Calu3 (cell line): ENCODE measurements at regions not wholly inside any gene's neighbourhood (a gene's known extent, or its start where the extent isn't known, plus 50 kb on each side); places are given as distances from the start of the nearest gene placed in this dataset.

ENCODE experiments used
- BruUV-seq: library from RNA; stranded (reverse); fragments of 400-500 nt; replicated peaks from 2 replicates; lab custom pipeline; 2021; lab: Mats Ljungman, UMichigan
- CTCF ChIA-PET: fragments of 300-600 bp; sonication (Branson Sonifier 250); formaldehyde crosslinking; loops from one replicate; lab custom pipeline; 2022; ENCODE audit warnings: antibody characterized with exemption; lab: Charles Lee
- DNase-seq: peaks from one replicate; pipeline ENCODE4 v3.0.0; 2022
- H3K27ac Mint-ChIP-seq: one replicate; pipeline ENCODE4 v1.8.0; 2022; ENCODE audit warnings: mixed read lengths; ENCODE audit not compliant: unreplicated experiment
- H3K27me3 Mint-ChIP-seq: one replicate; pipeline ENCODE4 v1.8.0; 2022; ENCODE audit warnings: mixed read lengths; ENCODE audit not compliant: unreplicated experiment
- H3K36me3 Mint-ChIP-seq: one replicate; pipeline ENCODE4 v1.8.0; 2022; ENCODE audit warnings: mild to moderate bottlenecking, moderate library complexity, mixed read lengths; ENCODE audit not compliant: insufficient read depth, unreplicated experiment
- H3K4me1 Mint-ChIP-seq: one replicate; pipeline ENCODE4 v1.8.0; 2022; ENCODE audit warnings: mild to moderate bottlenecking, low read depth, mixed read lengths; ENCODE audit not compliant: unreplicated experiment
- H3K4me3 Mint-ChIP-seq: one replicate; pipeline ENCODE4 v1.8.0; 2022; ENCODE audit warnings: mild to moderate bottlenecking, low read depth, moderate library complexity, mixed read lengths; ENCODE audit not compliant: unreplicated experiment
- H3K9me3 Mint-ChIP-seq: one replicate; pipeline ENCODE4 v1.8.0; 2022; ENCODE audit warnings: low read depth, mixed read lengths; ENCODE audit not compliant: unreplicated experiment
- CTCF ChIP-seq: fragments of 200-600 bp; IDR thresholded peaks from one replicate; pipeline ENCODE4 v1.8.0; 2022; ENCODE audit warnings: antibody characterized with exemption; ENCODE audit not compliant: unreplicated experiment
- intact Hi-C: fragments of 100-400 bp; cut with micrococcal nuclease; formaldehyde crosslinking; loops from one replicate; pipeline ENCODE4 v1.10.0; 2022; ENCODE audit not compliant: unreplicated experiment

DNA sequence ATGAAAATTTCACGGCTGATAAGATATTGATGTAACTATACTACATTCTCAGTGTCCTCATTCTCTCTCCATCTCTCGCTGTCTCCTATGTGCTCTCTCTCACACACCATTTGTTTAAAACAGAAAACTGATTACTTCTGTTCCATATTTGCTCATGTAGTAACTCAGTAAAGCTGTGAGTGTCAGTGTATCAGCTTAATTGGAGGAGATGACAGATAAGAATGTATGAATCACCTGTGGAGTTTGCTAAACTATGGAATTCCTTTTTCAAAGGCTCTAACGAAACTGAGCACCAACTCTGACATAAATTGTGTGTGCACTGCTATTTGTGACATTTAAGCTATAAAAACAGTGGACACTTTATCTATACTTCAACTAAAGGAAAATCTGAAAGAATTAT lies 1080.0 kb downstream of the DSC3 start:
- CTCF ChIA-PET = interaction anchor here (0.6 kb wide), 1 partner anchor 11 kb away, joined by 5 read pairs; no protein-coding TSS in a partner anchor
- H3K4me3 Mint-ChIP-seq = no peak overlapping the region

DNA sequence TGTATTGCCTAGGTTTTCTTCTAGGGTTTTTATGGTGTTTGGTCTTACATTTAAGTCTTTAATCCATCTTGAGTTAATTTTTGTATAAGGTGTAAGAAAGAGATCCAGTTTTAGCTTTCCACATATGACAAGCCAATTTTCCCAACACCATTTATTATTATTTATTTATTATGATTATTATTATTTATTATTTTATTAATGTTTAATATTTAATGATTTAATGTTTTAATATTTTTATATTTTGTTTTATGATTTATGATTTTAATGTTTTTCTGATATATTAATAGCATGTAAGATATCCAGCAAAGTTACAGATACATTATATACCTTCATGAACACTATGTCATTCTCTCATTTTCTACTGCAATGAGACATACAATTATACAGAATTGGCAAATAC lies 1082.0 kb downstream of the DSC3 start:
- CTCF ChIA-PET = no interaction called here
- H3K27ac Mint-ChIP-seq = no peak overlapping the region
- H3K27me3 Mint-ChIP-seq = no peaks in the 10 kb centered on the region

More for the DNA sequence above, 1080.0 kb downstream of the DSC3 start:
- TF ChIP-seq CTCF = no peak
- intact Hi-C loops = no loop called here
- Mint-ChIP-seq H3K9me3 (no peaks in the 10 kb centered on the region), H3K36me3 (no peaks in the 10 kb centered on the region), H3K27ac (no peak overlapping the region), H3K27me3 (no peaks in the 10 kb centered on the region), H3K4me1 (peaks cover 9% of the 10 kb centered on the region)
- DNase-seq = no peak
- no TSS peak for BruUV-seq

GRCh38 chr18:29930231-29930630 lies 1112.3 kb downstream of the DSC3 start:
- intact Hi-C loops = no loop called here
- Mint-ChIP-seq H3K27ac (no peak overlapping the region), H3K4me1 (no peaks in the 10 kb centered on the region), H3K27me3 (no peaks in the 10 kb centered on the region), H3K9me3 (no peaks in the 10 kb centered on the region), H3K36me3 (no peaks in the 10 kb centered on the region), H3K4me3 (no peak overlapping the region)
- BruUV-seq = no TSS peak
- DNase-seq = no peak
- no peak for TF ChIP-seq CTCF
- CTCF ChIA-PET = no interaction called here

More for the DNA sequence above, 1082.0 kb downstream of the DSC3 start:
- peaks cover 9% of the 10 kb centered on the region for H3K4me1 Mint-ChIP-seq
- no peaks in the 10 kb centered on the region for H3K36me3 Mint-ChIP-seq
- no peak for DNase-seq
- no peak overlapping the region for H3K4me3 Mint-ChIP-seq
- no peak for TF ChIP-seq CTCF
- intact Hi-C loops = no loop called here
- BruUV-seq = no TSS peak
- no peaks in the 10 kb centered on the region for H3K9me3 Mint-ChIP-seq

GRCh38 chr18:29928081-29928480 lies 1114.5 kb downstream of the DSC3 start:
- intact Hi-C loops = loop anchor here (10.0 kb wide), 1 partner anchor 63 kb away; no protein-coding TSS in a partner anchor
- Mint-ChIP-seq H3K27me3 (no peaks in the 10 kb centered on the region), H3K4me1 (no peaks in the 10 kb centered on the region), H3K9me3 (no peaks in the 10 kb centered on the region), H3K4me3 (no peak overlapping the region), H3K27ac (no peak overlapping the region), H3K36me3 (no peaks in the 10 kb centered on the region)
- no peak for DNase-seq
- no peak for TF ChIP-seq CTCF
- BruUV-seq = no TSS peak
- CTCF ChIA-PET = no interaction called here
